Transverse colon (tissue), 4 donors: ENCODE measurements at regions not wholly inside any gene's neighbourhood (a gene's known extent, or its start where the extent isn't known, plus 50 kb on each side); places are given as distances from the start of the nearest gene placed in this dataset.

Experiments used
- DNase-seq: peaks from one replicate; pipeline ENCODE4 v3.0.0-alpha.2; 2019
- H3K27ac ChIP-seq, 4 donors: fragments of 200-600 bp; sonication (generic); 2 replicates each; pipeline ENCODE4 v1.5.1; 2016 to 2018; ENCODE audit warnings: inconsistent platforms in 4 of 4
- H3K27me3 ChIP-seq: fragments of 200-600 bp; sonication (generic); 2 replicates; pipeline ENCODE4 v1.5.1; 2017; ENCODE audit warnings: inconsistent platforms
- H3K36me3 ChIP-seq, 4 donors: fragments of 200-600 bp; sonication (generic); 2 replicates each; pipeline ENCODE4 v1.5.1; 2017 to 2019; ENCODE audit warnings: inconsistent platforms in 4 of 4
- H3K4me1 ChIP-seq, 4 donors: fragments of 200-600 bp; sonication (generic); 2 replicates each; pipeline ENCODE4 v1.5.1; 2017 to 2020; ENCODE audit warnings: inconsistent platforms in 4 of 4
- H3K4me3 ChIP-seq, 4 donors: fragments of 200-600 bp; sonication (generic); 1 replicate in 1 of 4; 2 replicates in 3 of 4; pipeline versions ENCODE4 v1.5.1 to v1.6.1; 2017 to 2019; ENCODE audit warnings: inconsistent platforms in 4 of 4
- H3K9me3 ChIP-seq, 2 donors: fragments of 200-600 bp; sonication (generic); 2 replicates each; pipeline ENCODE4 v1.5.1; 2017 to 2019; ENCODE audit warnings: inconsistent platforms in 2 of 2
- CTCF ChIP-seq, 5 experiments: fragments of 200-600 bp in 3 of 5; fragments of 450-650 bp in 2 of 5; sonication (generic) in 3 of 5; IDR thresholded peaks; 1 replicate in 2 of 5; 2 replicates in 3 of 5; pipeline ENCODE4 v1.5.1; 2016 to 2017; ENCODE audit warnings: antibody characterized with exemption in 5 of 5, inconsistent platforms in 3 of 5, mild to moderate bottlenecking in 2 of 5, moderate library complexity in 1 of 5
- EP300 ChIP-seq: sonication (generic); formaldehyde crosslinking; IDR thresholded peaks from one replicate; pipeline ENCODE4 v1.6.1; 2017; ENCODE audit warnings: antibody characterized with exemption, low read depth
- POLR2A ChIP-seq: fragments of 450-650 bp; IDR thresholded peaks from one replicate; pipeline ENCODE4 v1.6.1; 2016; ENCODE audit warnings: antibody characterized with exemption, mild to moderate bottlenecking, moderate library complexity
- POLR2AphosphoS5 ChIP-seq, 3 donors: sonication (generic); formaldehyde crosslinking; IDR thresholded peaks; one replicate each; pipeline ENCODE4 v1.6.1; 2016; ENCODE audit warnings: antibody characterized with exemption in 3 of 3
- WGBS, 2 donors: methylation state at CpG; one replicate each; pipeline ENCODE4 v1.1.5; 2018; ENCODE audit warnings: low coverage in 1 of 2; 5-methylcytosine and 5-hydroxymethylcytosine counted together
- in situ Hi-C, 4 donors: fragments of 200-750 bp; cut with MboI; loops; one replicate each; pipeline versions ENCODE4 v1.15.0 to v1.15.1; 2017; ENCODE audit warnings: low sequenced_read_pairs in 3 of 4, low pct_ligation_motif_present in 1 of 4, low pct_unique_long_range_greater_than_20kb in 1 of 4
- intact Hi-C: fragments of 100-400 bp; cut with DNase I; formaldehyde crosslinking; loops from one replicate; pipeline ENCODE4 v1.15.1; 2023; ENCODE audit warnings: low total_unique reads

GRCh38 chr17:71883845-71884244, 237.0 kb upstream of the SOX9 start:
- TF ChIP-seq POLR2A = no peak
- no peak for TF ChIP-seq EP300
- no peak for TF ChIP-seq CTCF (IDR thresholded peaks at IDR 0.05)
- WGBS, 2 donors = 75 to 79% methylated on average over 3 of the region's 3 CpGs
- no peaks in the 10 kb centered on the region for H3K36me3 ChIP-seq
- H3K4me1 ChIP-seq = no peaks in the 10 kb centered on the region
- H3K27ac ChIP-seq = no peak overlapping the region
- intact Hi-C loops (no loop called here), in situ Hi-C loops (no loop called here)
- H3K27me3 ChIP-seq = no peaks in the 10 kb centered on the region
- H3K9me3 ChIP-seq = no peaks in the 10 kb centered on the region
- DNase-seq = no peak
- H3K4me3 ChIP-seq = no peak overlapping the region

- Histone ChIP-seq H3K9me3 (no peaks in the 10 kb centered on the region), H3K27me3 (no peaks in the 10 kb centered on the region), H3K27ac (no peak overlapping the region), H3K4me1 (no peaks in the 10 kb centered on the region), H3K4me3 (no peak overlapping the region), H3K36me3 (no peaks in the 10 kb centered on the region)
- intact Hi-C loops (no loop called here), in situ Hi-C loops (no loop called here)
- no peak for DNase-seq
- TF ChIP-seq POLR2A (no peak), CTCF (IDR thresholded peaks at IDR 0.05) (no peak), EP300 (no peak), POLR2AphosphoS5 (IDR thresholded peaks at IDR 0.05) (no peak)
Measured at GRCh38 chr17:71885662-71886061, 235.2 kb upstream of the SOX9 start.

- Histone ChIP-seq H3K27me3 (no peaks in the 10 kb centered on the region), H3K4me3 (no peak overlapping the region), H3K9me3 (no peaks in the 10 kb centered on the region), H3K36me3 (no peaks in the 10 kb centered on the region), H3K27ac (no peak overlapping the region), H3K4me1 (no peaks in the 10 kb centered on the region)
- no peak for TF ChIP-seq CTCF (IDR thresholded peaks at IDR 0.05)
- no peak for TF ChIP-seq EP300
- TF ChIP-seq POLR2AphosphoS5 (IDR thresholded peaks at IDR 0.05) = no peak
- no peak for TF ChIP-seq POLR2A
- in situ Hi-C loops (no loop called here), intact Hi-C loops (no loop called here)
- DNase-seq = no peak
- WGBS, 2 donors = 86 to 90% methylated on average over 4 of the region's 4 CpGs
Measured at GRCh38 chr17:71899317-71899716, 221.5 kb upstream of the SOX9 start.

- DNase-seq = no peak
- Histone ChIP-seq H3K27ac (no peak overlapping the region), H3K27me3 (no peaks in the 10 kb centered on the region), H3K9me3 (no peaks in the 10 kb centered on the region), H3K36me3 (no peaks in the 10 kb centered on the region), H3K4me3 (no peak overlapping the region), H3K4me1 (no peaks in the 10 kb centered on the region)
- intact Hi-C loops (no loop called here), in situ Hi-C loops (no loop called here)
- 74 to 100% methylated on average over 1 to 6 of the region's 6 CpGs for WGBS, 2 donors
- TF ChIP-seq POLR2A (no peak), POLR2AphosphoS5 (IDR thresholded peaks at IDR 0.05) (no peak)
Measured at GRCh38 chr17:71900621-71901229, 220.1 kb upstream of the SOX9 start.

- 81 to 86% methylated on average over 3 of the region's 3 CpGs for WGBS, 2 donors
- Histone ChIP-seq H3K4me1 (no peaks in the 10 kb centered on the region), H3K27ac (no peak overlapping the region), H3K9me3 (no peaks in the 10 kb centered on the region), H3K4me3 (no peak overlapping the region), H3K36me3 (no peaks in the 10 kb centered on the region), H3K27me3 (no peaks in the 10 kb centered on the region)
- TF ChIP-seq EP300 (no peak), POLR2AphosphoS5 (IDR thresholded peaks at IDR 0.05) (no peak), CTCF (IDR thresholded peaks at IDR 0.05) (no peak), POLR2A (no peak)
- in situ Hi-C loops = no loop called here
- no peak for DNase-seq
- intact Hi-C loops = no loop called here
Measured at GRCh38 chr17:71902894-71903506, 217.8 kb upstream of the SOX9 start.
